ENCODE measurements at regions not wholly inside any gene's neighbourhood (a gene's known extent, or its start where the extent isn't known, plus 50 kb on each side); places are given as distances from the start of the nearest gene placed in this dataset.

GRCh38 chr4:122552898-122553297, 68.0 kb downstream of the IL21 start:
- Histone ChIP-seq H3K27ac (ENCODE audit: insufficient read depth, low read depth, low read length) (no peak overlapping the region), H3K9me1 (replicated peaks; ENCODE audit: control insufficient read depth, extremely low read depth, insufficient read depth, low read length) (peaks cover 2% of the 10 kb centered on the region), H2AFZ (ENCODE audit: low read depth, low read length) (no peak overlapping the region), H3K4me1 (ENCODE audit: control insufficient read depth, extremely low read depth, insufficient read depth, low read length) (no peaks in the 10 kb centered on the region), H3K9me3 (replicated peaks; ENCODE audit: control insufficient read depth, insufficient read depth, low read length) (no peaks in the 10 kb centered on the region), H3K79me2 (ENCODE audit: control insufficient read depth, insufficient read depth, low read length) (no peaks in the 10 kb centered on the region), H3K9ac (replicated peaks; ENCODE audit: extremely low read depth, insufficient read depth, low read length) (no peak overlapping the region), H3K36me3 (ENCODE audit: control insufficient read depth in 2 of 2, extremely low read depth in 1 of 2, insufficient read depth in 2 of 2, low read length in 2 of 2) (no peaks in the 10 kb centered on the region), H3K4me2 (ENCODE audit: insufficient read depth, low read length) (no peak overlapping the region), H3K27me3 (ENCODE audit: control insufficient read depth in 2 of 2, insufficient read depth in 2 of 2, low read length in 2 of 2) (peaks cover 4 to 16% of the 10 kb centered on the region in 2 experiments), H4K20me1 (replicated peaks; ENCODE audit: control insufficient read depth, extremely low read depth, insufficient read depth, low read length) (no peaks in the 10 kb centered on the region), H3K4me3 (replicated peaks in 1 of 3; ENCODE audit: insufficient read depth in 1 of 3, low read depth in 1 of 3, low read length in 3 of 3) (no peak overlapping the region)
- intact Hi-C loops (cut with micrococcal nuclease) (no loop called here), dilution Hi-C loops (cut with MboI; ENCODE audit: extremely low pct_ligation_motif_present, low sequenced_read_pairs) (no loop called here)
- DNase-seq (ENCODE audit: low read depth, low spot score) (no peak), FAIRE-seq (no peak)
- TF ChIP-seq POLR2AphosphoS5 (IDR thresholded peaks at IDR 0.05; ENCODE audit: insufficient read depth, low read depth, low read length) (no peak), CTCF (IDR thresholded peaks at IDR 0.05; ENCODE audit: extremely low read depth in 1 of 2, insufficient read depth in 1 of 2, low read depth in 1 of 2, low read length in 2 of 2) (no peak), JUN (IDR thresholded peaks at IDR 0.05; ENCODE audit: borderline replicate concordance, insufficient read depth, insufficient read length, low read depth) (no peak), EZH2 (IDR thresholded peaks at IDR 0.05; ENCODE audit: borderline replicate concordance, low read depth, low read length, severe bottlenecking) (no peak), POLR2A (IDR thresholded peaks at IDR 0.05; ENCODE audit: low read depth, low read length) (no peak), FOS (IDR thresholded peaks at IDR 0.05; ENCODE audit: borderline replicate concordance, insufficient read depth, low read length) (no peak), GATA2 (IDR thresholded peaks at IDR 0.05; ENCODE audit: insufficient read depth, insufficient read length, low read depth, low read length) (no peak), MAX (IDR thresholded peaks at IDR 0.05; ENCODE audit: insufficient read depth, insufficient read length) (no peak), MYC (IDR thresholded peaks at IDR 0.05; ENCODE audit: low read depth, low read length) (no peak)
- CTCF ChIA-PET: no interaction called here
- no TSS peak for BruUV-seq (replicated peaks)
- POLR2A ChIA-PET: no interaction called here
